ENCODE measurements at regions not wholly inside any gene's neighbourhood (a gene's known extent, or its start where the extent isn't known, plus 50 kb on each side); places are given as distances from the start of the nearest gene placed in this dataset.

DNA sequence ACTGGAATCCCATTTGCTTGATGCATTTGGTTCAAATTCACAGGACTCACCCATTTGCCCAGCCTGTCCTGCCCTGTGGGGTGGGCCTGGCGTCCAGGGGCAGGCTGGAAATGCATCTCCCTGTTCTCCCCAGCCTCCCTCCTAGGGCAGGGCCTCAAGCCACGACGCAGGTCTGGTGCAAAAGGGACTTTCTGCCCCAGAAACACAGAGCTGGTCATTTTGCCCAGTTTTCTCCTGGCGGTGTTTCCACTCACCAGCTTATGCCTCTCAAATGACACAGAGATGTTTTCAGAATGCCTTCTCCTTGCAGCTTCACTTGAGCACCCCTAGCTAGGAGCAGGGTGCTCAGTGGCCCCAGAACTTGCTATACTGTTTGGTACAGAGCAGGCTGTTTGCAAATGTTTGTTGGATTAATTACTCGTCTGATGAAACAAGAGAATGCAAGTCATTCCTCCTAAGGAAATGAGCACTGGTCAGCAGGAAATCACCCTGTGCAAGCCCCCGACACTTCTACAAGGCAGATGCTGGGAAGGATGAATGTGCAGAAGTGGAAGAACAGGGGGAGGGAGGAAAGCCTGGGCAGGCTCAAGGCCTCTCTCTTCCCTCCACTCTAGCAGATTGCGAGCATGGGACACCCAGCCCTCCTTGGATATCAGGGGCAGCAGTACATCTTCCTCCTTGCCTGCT is 164.3 kb upstream of the APCDD1 start:
- DNase-seq: no peak

DNA sequence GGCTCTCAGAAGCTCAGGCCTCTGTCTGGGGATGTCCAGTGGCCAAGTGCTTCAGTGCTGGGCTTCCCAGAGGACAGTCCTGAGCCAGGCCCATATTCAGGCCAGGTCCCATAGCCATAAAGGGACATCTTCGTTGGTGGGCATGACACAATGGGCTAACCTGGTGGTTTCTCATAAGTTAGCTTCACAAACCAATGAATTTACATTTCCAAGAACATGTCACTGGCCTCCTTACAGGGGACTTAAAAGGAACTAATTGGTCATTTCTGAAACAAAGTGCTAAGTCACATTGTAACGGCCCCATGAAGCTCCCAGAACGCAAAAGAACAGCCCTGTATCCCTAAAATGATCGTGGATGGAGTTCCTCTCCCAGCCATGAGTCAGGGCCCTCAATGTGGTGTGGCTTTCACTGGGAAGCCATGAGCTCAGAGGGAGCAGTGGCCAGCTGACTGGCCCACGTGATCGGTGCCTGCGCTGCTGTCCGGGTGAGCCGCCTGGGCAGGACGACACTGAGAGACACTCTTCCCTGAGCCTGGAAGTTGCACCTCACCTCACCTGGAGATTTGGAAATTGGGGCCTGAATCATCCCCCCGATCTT is 163.7 kb upstream of the APCDD1 start:
- DNase-seq: no peak

DNA sequence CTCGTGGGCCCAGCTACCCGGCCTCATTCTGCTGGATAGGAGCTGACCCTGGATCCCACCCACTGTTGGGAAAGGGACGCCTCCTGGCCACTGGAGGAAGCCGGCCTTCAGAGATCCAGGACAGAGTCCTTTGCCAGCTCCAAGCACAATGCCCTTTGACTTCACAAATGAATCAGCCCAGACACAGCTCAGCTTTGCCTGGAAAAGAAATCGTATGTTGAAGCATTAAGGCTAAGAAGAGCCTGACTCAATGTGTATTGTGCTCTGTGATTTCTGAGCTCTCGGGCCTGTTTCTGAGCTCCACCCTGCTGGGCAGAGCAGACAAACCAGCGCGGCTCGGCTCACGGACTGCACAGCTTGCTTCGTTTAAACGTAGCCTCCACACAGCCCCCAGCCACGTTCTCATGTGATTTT is 162.9 kb upstream of the APCDD1 start:
- DNase-seq: no peak

DNA sequence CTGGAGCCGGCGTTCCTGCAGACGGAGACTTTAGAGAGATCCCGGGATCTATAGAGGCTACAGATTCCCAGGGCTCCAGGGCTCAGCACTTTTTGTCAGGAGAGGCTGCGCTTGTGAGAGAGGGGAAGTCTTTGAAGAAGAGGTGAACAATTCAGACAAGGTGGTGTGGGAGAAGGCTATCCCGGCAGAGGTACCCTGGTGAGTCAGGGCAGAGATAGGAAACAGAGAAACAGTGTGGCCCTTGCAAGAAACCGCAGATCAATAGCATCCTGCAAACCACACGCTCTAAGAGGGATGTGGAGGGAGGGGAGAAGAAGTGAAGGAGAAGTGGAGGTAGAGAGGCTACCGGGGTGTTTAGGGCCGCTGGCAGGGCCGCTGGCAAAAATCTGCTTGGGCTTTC is 160.5 kb upstream of the APCDD1 start:
- no peak for DNase-seq

DNA sequence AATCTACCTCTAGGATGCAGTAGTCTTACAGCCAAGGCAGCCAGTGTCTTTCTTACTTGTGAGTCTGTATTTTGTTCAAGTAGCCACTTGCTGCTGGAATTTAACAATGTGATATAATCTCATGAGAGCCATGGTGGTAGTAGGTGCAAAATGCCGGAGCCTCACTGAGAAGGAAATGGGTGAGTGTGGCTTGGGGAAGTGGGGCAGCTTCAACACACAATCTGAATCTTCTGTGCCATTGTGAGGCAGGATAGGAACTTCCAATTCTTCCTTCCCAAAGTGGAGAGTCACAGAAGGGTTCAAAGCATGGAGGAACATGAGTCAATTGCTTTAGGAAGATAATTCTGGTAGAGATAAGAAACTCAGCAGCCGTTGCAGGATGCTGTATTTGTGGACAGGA is 158.7 kb upstream of the APCDD1 start:
- DNase-seq: no peak

DNA sequence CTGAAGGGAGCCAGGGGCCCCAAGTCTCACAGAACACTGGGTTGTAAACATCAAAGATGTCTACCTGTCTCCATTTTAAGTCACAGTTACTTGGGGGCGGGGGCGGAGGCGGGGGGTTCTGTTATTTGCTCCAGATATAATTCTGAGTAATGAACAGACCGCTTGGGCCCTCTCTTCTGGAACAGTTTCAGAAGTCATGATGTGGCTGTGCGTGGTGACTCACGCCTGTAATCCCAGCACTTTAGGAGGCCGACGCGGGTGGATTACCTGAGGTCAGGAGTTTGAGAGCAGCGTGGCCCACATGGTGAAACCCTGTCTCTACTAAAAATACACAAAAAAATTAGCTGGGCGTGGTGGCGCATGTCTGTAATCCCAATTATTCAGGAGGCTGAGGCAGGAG is 157.9 kb upstream of the APCDD1 start:
- DNase-seq: no peak

DNA sequence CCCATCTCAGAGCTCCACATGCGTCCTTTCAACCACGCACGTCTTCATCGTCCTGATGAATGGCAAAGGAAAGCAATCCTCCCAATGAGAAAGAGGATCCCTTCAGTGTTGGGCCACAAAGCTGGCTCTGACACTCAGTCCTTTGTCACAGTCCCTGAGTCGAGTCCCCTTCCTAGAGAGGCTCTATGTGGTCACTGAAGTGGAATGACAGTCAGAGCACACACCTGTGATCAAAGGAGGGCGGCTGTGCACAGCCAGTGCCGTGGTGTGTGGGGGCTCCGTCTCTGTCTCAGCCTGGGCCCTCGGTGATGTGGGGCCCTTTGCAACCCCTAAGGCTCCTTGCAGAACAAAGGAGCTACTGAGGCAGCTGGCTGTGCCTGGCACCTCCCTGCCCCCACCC is 157.3 kb upstream of the APCDD1 start:
- no peak for DNase-seq

DNA sequence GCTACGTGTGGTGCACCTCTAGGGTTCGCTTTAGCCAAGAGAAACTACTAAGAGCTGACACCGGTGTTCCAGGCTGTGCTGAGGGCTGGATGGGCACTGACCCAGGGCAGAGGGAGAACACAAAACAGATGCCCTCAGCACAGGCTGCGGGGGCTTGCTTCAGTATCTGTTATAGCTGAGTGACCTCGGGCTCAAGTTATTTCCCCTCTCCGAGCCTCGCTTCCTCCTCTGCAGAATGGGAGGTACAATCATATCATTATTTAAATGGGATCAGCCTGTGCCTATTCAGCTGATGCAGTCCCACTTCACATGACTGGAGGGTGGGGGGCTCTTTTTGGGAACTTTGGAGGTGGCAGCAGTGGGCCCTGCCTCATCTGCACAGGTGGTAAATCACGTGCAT is 156.1 kb upstream of the APCDD1 start:
- DNase-seq: no peak

DNA sequence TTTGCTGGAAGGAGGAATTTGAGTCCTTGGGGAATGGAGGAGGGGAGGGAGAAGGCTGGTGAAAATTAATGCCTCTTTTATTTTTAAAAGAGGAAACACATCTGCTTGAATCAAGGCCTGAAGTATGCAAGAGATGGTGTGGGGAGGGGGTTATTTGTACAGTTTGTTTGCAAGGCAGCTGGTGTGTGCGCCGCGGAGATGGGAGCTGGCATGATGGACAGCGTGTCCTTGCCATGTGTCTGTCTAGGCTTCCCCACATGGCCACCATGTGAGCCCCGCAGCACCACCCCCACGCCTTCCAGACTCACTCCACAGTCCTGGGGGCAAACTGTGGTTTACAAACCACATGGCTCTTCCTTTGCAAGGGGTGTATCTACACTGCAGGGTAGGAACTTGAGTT is 154.8 kb upstream of the APCDD1 start:
- peak in 1 of 2 experiments; percentile 18 for DNase-seq

DNA sequence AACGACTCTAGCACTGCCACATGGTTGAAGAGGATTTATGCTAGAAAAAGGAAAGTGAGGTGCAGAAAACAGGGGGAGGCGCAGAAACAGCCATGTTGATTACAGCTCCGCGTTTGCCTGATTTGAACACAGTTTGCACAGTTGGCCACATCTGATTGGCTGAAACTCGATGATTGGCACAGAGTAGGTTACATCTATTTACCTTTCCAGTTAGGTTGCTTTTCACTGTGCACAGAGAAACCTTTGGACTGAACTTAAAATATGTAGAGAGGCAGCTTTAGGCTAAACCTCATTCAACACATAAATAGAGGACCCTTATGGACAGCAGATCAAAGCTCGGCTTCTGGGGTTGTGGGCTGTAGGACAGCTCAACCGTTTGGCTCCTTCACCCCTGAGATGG is 153.7 kb upstream of the APCDD1 start:
- no peak for DNase-seq

DNA sequence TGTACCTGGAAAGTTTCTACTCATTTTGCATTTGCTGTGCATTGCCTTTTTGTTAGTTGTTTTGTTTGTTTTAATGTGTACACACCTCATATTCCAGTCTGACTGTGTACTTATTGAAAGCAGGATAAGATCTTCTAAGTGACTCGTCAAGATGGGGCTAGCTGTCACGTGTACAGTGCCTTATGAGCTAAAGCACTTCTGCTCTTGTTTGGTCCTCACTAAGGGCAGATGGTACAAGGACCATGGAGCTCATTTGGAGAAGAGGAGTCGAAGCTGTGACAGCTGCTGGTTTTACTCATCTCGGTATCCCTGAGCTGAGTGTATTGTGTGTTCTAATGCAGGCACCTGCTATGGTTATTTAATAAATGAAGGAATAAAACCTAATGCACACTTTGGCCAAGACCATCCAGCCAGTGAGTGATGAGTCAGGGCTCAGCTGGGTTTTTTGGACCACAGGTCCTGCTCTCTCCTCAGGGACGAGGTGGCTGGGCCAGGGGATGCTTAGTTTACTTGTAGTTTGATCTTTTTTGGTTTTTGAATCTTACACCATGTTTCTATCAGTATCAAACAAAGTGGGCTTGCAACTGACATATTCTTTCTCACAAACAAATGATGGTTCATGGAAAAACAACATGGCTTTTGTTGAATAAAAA is 152.5 kb upstream of the APCDD1 start:
- peak; percentile 80 to 93 for DNase-seq

DNA sequence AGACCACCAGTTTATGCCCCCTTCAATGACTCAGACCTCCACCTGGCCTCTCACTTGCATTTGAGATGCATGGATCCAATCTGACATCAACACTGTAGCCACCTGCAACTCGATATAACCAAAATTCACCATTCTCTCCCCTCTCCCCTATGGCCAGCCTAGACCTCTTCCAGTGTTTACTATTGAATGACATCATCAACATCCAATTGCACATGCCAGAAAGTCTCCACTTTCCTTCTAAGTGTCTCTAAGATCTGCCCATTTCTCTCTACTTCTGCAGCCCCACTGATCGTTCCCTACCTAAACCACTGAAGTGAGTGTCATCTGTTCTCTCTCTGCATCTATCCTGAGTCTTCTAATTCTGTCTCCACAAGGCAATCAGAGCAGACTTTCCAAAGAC is 151.3 kb upstream of the APCDD1 start:
- no peak for DNase-seq

DNA sequence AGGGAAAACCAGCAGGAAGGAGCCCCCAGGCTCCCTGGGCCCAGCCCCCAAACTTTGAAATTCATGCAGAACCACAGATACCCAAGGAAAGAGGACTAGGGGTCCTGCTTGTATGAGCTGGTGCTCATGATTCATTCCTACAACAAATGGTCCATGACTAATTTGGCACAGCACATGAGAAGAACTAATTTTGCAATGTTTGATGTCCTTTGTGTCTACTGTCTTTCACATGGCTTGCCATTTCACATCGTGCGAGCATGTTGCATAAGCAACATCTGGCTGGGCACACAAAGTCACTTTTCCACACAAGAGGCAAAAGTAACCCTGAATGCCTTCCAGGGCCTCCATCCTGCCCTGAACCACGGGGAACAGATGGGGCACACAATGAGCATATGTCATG is 149.6 kb upstream of the APCDD1 start:
- DNase-seq: peak; percentile 66 to 81

DNA sequence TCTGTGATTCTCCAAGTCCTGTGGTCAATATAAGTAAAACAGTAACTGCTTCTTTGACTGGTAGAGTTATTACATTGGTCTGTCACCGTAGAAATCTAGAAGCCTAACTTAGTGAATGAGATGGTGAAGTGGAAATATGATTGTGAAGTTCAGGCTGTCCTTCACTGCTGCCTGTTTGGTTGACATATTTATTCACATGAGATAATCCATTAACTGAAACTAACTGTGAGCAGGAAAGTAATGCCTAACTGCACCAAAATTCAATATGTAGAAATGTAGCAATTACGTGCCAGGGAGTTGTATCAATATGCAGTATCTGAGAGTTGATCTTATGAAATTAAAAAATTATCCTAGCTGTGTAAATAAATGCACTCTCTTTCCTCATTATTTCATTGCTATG is 147.7 kb upstream of the APCDD1 start:
- no peak for DNase-seq

DNA sequence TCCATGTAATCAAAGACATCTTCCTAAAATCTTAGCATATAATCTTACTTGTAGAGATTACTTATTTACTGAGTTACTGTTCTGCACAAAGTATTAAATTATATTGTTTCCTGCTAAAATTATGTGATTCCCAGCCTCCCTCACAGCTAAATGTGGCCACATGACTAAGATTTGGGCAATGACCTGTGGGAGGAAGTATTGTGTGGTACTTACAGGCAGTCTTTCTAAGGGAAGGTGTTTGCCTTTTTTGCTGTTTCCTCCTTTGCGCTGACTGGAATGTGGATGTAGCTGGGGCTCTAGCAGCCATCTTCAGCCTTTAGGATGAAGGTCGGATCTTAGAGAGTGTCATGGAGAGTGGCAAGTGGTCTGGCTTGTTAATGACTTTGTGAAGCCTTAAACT is 146.3 kb upstream of the APCDD1 start:
- no peak for DNase-seq

DNA sequence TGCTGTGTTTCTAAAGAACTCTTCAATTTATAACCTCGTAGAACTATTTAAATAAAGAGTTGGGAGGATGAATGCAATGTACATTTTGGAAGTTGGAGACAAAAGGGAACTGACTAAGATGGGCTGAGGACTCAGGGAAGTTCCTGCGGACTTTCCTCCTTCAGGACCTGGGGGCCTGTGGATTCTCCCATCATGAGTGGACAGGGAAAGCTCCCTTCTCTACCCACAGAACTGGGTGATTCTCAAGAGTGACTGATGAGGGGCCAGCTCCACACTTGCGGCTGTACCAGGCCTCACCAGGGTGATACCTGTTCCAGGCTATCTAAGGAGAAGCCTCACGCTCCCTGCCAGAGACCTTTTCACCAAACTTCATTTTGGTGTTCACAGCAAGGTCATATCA is 143.8 kb upstream of the APCDD1 start:
- no peak for DNase-seq

DNA sequence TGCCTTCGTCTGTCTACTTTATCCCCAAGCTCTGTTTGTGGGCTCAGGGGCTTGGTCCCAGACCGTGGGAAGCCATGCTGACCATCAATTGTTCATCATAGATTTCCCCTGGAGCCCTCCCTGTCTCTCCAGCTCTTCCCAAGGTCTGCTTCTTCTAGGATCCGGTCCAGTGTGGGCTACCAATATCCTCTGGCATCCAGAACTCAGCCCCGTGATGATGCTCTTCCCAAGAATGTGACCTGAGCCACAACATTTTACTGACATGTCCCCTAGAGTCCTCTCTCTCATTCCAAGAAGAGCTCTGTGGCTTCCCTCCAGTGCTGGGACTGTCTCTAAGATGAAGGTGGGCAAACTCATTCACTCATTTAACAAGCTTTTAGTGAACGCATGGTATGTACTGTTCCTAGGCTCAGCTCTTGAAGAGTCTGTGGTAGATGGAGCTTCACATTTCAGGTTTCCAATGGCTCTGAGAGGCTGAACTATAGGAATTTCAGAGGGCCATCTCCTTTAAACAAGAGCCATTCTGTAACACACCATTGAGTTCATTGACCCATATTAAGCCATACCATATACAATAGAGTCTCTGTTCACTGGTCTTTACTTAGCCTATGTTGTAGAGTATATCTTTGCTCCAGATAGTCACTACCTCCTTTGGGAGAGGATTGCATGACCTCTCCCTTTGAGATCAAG is 142.0 kb upstream of the APCDD1 start:
- DNase-seq: no peak

DNA sequence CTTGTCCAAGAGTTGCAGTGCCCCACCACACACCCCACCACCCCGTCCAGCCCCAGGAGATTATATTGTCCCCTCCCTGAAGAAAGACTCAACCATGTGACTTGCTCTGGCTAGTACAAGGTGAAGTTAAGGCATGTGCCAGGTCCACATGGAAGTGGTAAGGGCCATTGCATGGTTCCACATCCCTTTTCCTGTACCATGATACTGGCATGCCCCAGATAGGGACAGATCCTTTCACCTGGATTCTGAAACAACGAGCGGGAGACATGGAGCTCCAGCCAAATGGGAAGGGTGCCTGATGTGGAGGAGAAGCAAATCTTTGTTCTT is 141.5 kb upstream of the APCDD1 start:
- DNase-seq: no peak

DNA sequence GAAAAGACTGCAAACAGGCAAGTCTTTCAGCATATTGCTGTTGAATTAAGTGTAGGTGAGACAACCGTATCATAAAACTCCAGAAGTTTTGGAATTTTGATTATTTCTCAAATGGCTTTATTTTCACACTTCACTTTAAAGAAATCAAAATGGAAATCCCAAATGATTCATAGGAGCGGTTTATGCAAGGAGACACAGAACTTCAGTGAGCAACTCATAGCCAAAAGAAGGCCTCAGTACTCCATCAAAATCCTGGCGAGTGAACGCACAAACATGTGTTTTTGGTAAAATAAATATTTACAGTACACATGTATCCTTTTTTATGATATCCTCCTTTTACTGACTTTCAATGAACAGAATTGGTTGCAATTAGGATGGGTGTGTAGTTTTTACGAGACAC is 140.4 kb upstream of the APCDD1 start:
- DNase-seq: no peak

DNA sequence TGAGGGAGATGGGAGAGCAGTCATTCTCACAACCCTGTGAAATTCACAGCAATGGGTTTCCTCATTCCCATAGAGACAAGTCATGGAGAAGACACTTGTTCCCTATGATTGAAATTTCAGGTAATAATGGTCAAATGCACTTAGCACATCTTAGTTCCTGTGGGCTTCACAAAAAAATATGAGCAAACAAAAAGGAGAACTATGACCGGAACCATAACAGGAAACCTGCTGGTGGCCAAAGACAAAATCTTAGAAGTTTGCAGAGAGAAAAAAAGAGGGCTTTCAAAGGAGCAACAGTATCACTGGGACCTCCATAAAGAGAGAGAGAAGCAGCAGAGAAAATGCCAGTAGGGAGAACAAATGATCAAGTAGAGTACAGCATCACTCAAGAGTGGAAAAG is 138.9 kb upstream of the APCDD1 start:
- DNase-seq: no peak

DNA sequence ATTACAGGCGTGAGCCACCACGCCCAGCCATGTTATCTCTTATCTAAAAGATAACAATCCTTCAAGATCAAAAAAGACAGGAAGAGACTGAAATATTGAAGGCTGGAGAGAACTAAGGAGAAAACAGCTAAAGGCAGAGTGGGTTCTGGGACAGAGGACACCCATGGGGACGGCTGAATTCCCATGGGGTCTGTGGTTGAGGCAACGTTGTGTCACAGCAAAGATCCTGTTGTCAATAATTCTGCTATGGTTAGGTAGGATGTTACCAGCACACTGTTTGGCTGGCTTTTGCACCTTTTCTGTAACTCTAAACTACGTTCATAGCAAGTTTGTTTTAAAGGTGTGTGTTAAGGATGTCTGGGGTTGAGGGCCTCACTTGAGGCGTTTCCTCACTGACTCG is 137.7 kb upstream of the APCDD1 start:
- no peak for DNase-seq

DNA sequence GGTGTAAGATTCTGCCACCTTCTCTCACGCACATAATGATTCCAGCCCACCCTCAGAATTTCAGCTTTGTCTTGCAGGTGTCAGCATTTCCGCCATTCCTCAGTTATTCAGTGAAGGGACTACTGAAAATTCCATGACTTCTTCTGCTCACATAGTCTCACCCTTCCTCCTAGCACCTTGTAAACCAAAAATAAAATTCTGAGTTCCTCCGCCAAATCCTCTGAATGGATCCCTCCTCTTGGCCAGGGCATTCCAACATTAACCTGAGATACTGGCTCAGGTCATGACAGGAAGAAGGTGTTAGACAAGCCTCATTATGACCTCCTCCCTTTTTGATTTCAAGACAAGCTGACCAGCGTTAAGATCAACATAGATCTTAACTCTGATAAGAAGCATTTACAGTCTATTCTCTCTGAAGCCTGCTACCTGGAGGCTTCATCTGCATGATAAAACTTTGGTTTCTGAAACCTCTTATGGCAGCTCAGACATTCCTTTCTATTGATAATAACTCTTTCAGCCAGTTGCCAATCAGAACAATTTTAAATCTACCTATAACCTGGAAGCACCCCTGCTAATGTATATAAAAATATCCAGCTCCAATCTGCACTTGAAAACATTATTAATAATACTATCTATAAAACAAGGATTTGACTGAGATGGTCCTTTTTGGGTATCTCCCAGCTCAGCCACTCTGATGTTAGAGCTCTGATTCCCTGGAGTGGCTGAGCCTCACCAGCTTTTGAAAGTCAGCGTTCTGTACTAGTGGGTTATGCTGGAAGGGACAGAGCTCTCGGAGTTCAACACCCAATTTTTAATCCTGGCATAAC is 136.4 kb upstream of the APCDD1 start:
- no peak for DNase-seq

DNA sequence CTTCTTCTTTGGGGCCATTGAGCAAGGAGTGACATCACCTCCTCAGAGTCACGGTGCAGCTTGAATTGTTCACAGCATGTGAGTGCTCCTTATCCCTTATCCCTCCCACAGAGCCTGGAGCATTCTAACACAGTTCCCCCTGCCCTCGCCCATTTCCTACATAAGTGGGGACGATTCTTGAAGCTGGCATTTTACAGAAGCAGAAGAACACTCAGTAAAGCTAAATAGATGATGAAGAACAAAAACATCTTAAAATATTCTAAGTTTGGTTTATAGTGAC is 135.8 kb upstream of the APCDD1 start:
- no peak for DNase-seq

DNA sequence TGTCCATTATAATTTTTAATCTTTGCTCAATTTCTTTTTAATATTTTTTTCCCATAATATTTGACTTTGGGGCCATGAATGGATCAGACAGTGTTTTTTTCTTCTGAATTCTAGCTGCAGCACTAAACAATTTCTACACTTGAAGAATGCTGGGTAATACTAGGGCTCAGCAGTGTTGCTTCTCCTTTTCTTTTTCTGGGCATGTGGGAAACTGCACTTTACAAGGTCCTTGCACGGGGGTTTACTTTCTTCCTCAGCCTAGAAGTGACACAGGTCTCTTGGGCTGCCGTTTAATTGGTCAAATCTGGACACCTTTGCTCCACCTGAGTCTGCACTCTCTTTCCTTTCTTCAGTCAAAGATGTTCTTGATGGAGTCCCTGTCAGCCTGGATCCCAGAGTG is 135.4 kb upstream of the APCDD1 start:
- no peak for DNase-seq

Data from NCI-H524 (cell line).